ENCODE measurements at regions not wholly inside any gene's neighbourhood (a gene's known extent, or its start where the extent isn't known, plus 50 kb on each side); places are given as distances from the start of the nearest gene placed in this dataset.

DNA sequence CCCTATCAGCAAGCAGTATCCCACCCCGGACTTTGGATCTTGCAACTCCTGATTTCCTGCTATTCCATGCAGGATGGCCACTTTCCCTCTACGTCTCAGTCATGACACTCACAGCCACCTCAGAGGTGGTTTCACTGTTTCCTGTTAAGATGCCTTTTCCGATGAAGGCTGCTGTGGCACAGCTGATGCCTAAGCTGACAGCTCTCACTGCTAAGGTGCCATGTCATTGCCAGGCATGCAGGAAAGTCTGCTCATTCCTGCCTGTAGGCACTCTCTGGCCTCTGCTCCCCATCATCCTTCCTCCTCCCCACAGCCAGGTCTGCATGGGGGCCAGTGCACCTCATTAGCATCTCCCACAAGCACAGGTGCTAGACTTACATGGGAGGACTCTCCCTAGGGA lies 173.0 kb downstream of the CBLN1 start:
- 73 to 82% (median 79%) methylated on average over 3 of the region's 3 CpGs for WGBS, 5 donors
- no peak for DNase-seq
- H3K27me3 ChIP-seq, result no peaks in the 10 kb centered on the region
- no peak overlapping the region for H3K27ac ChIP-seq
- H3K4me3 ChIP-seq, result no peak overlapping the region
- intact Hi-C loops (cut with DNase I; ENCODE audit: low total_unique reads), result no loop called here
- H3K36me3 ChIP-seq, result no peaks in the 10 kb centered on the region
- no peaks in the 10 kb centered on the region for H3K9me3 ChIP-seq
- no peaks in the 10 kb centered on the region for H3K4me1 ChIP-seq
- no peak for TF ChIP-seq POLR2AphosphoS5 (IDR thresholded peaks at IDR 0.05)
- TF ChIP-seq, protein P1, sequence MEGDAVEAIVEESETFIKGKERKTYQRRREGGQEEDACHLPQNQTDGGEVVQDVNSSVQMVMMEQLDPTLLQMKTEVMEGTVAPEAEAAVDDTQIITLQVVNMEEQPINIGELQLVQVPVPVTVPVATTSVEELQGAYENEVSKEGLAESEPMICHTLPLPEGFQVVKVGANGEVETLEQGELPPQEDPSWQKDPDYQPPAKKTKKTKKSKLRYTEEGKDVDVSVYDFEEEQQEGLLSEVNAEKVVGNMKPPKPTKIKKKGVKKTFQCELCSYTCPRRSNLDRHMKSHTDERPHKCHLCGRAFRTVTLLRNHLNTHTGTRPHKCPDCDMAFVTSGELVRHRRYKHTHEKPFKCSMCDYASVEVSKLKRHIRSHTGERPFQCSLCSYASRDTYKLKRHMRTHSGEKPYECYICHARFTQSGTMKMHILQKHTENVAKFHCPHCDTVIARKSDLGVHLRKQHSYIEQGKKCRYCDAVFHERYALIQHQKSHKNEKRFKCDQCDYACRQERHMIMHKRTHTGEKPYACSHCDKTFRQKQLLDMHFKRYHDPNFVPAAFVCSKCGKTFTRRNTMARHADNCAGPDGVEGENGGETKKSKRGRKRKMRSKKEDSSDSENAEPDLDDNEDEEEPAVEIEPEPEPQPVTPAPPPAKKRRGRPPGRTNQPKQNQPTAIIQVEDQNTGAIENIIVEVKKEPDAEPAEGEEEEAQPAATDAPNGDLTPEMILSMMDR (IDR thresholded peaks at IDR 0.05), result no peak
- no peak for TF ChIP-seq POLR2A (IDR thresholded peaks at IDR 0.05)
- no peak for TF ChIP-seq EP300 (IDR thresholded peaks at IDR 0.05)

DNA sequence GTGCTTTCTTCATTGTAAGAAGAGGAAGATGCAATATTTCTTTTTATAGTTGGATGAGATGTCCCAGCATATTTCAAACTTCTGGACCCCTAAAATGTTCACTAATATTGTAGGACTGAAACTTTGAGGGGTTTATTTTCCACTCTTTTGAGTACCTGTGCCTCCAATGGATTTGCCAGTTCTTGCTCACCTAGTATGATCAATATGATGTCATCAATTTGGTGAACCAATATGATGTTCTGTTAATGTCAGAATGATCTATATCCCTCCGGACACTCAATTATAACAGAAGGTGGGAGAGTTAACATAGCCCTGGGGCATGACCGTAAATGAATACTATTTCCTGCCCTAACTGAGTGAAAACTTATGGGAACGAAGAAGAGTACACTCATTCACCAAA lies 178.3 kb downstream of the CBLN1 start:
- Histone ChIP-seq H3K27me3 (no peaks in the 10 kb centered on the region), H3K4me3 (no peak overlapping the region), H3K9me3 (peaks cover 0 to 4% (median 0%) of the 10 kb centered on the region in 4 donors), H3K36me3 (no peaks in the 10 kb centered on the region), H3K27ac (no peak overlapping the region), H3K4me1 (no peaks in the 10 kb centered on the region)
- intact Hi-C loops (cut with DNase I; ENCODE audit: low total_unique reads), result no loop called here
- no peak for DNase-seq
- 88 to 95% (median 92%) methylated on average over 3 of the region's 3 CpGs for WGBS, 5 donors
- no peak for TF ChIP-seq EP300 (IDR thresholded peaks at IDR 0.05)

DNA sequence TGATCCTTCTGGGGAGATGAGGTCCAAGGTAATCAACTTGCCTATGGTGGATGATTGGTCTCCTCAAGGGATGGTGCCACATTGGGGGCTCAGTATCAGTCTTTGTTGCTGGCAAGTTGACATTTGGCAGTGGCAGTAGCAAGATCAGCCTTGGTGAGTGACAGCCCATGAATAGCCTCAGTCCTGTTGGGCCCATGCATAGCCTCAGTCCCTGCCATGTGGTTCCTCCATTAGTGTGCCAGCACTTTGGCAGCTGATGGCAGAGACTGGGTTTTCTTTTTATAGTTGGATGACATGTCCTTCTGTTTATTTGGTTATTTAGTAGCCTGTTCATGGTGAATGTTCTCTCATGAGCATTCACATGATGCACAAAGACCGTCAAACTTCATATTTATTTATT lies 179.6 kb downstream of the CBLN1 start:
- peaks cover 0 to 4% (median 0%) of the 10 kb centered on the region in 4 donors for H3K9me3 ChIP-seq
- no peaks in the 10 kb centered on the region for H3K27me3 ChIP-seq
- TF ChIP-seq, protein P1 (IDR thresholded peaks at IDR 0.05), result no peak
- no peak for TF ChIP-seq POLR2AphosphoS5 (IDR thresholded peaks at IDR 0.05)
- no peak for TF ChIP-seq EP300 (IDR thresholded peaks at IDR 0.05)
- no peak for TF ChIP-seq POLR2A (IDR thresholded peaks at IDR 0.05)
- no peak for DNase-seq
- intact Hi-C loops (cut with DNase I; ENCODE audit: low total_unique reads), result no loop called here
- 64 to 88% (median 78%) methylated on average over 1 of the region's 1 CpG for WGBS, 5 donors
- H3K4me3 ChIP-seq, result no peak overlapping the region
- H3K4me1 ChIP-seq, result no peaks in the 10 kb centered on the region
- no peaks in the 10 kb centered on the region for H3K36me3 ChIP-seq
- H3K27ac ChIP-seq, result no peak overlapping the region

DNA sequence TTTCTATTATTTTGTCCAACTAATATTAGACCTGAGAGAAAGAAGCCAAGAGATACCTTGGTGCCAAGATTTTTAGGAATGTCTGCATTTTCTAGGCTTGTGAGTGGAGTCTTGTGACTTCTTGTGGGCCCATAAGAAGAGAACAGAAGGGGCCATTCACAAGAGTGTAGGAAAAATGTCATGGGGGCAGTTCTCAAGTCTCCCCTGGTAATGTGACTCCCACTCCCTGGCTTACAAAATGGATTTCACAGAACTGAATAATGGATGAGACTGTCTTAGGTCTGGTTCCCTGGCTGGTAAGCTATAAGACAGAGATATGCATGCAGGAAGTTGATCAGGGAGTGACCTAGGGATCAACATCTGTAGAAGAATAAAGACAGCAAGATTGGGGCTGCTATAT lies 181.3 kb downstream of the CBLN1 start:
- TF ChIP-seq EP300 (IDR thresholded peaks at IDR 0.05) (no peak), POLR2A (IDR thresholded peaks at IDR 0.05) (no peak), POLR2AphosphoS5 (IDR thresholded peaks at IDR 0.05) (no peak)
- TF ChIP-seq, protein P1 (IDR thresholded peaks at IDR 0.05), result no peak

DNA sequence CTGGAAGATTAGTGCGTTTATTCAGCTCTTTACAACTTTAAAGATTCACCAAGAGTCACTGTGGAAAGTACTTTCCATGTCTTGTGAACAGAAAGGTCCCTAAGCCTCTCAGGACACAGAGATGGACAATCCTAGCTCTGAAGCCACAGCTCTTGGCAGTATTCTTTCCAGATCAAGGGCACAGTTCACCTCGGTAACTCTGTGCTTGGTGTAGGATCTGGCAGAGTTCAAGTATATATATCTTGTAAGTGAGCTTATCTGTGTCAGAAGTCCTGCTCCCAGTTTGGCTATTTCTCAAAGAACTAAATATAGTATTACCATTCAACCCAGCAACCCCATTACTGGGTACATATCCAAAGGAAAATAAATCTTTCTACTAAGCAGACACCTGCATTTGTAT lies 183.7 kb downstream of the CBLN1 start:
- intact Hi-C loops (cut with DNase I; ENCODE audit: low total_unique reads), result no loop called here
- Histone ChIP-seq H3K4me1 (no peaks in the 10 kb centered on the region), H3K27ac (no peak overlapping the region), H3K4me3 (no peak overlapping the region), H3K27me3 (no peaks in the 10 kb centered on the region), H3K9me3 (peaks cover 0 to 4% (median 0%) of the 10 kb centered on the region in 4 donors), H3K36me3 (no peaks in the 10 kb centered on the region)
- WGBS, 5 donors, result 52 to 85% (median 80%) methylated on average over 2 of the region's 2 CpGs
- DNase-seq, result no peak
- TF ChIP-seq POLR2A (IDR thresholded peaks at IDR 0.05) (no peak), EP300 (IDR thresholded peaks at IDR 0.05) (no peak), POLR2AphosphoS5 (IDR thresholded peaks at IDR 0.05) (no peak)
- TF ChIP-seq, protein P1 (IDR thresholded peaks at IDR 0.05), result no peak

More for the DNA sequence above, 181.3 kb downstream of the CBLN1 start:
- H3K27ac ChIP-seq, result no peak overlapping the region
- H3K27me3 ChIP-seq, result no peaks in the 10 kb centered on the region
- peaks cover 0 to 4% (median 0%) of the 10 kb centered on the region in 4 donors for H3K9me3 ChIP-seq
- intact Hi-C loops (cut with DNase I; ENCODE audit: low total_unique reads), result no loop called here
- H3K36me3 ChIP-seq, result no peaks in the 10 kb centered on the region
- no peaks in the 10 kb centered on the region for H3K4me1 ChIP-seq
- no peak overlapping the region for H3K4me3 ChIP-seq
- DNase-seq, result no peak
